ENCODE measurements at regions not wholly inside any gene's neighbourhood (a gene's known extent, or its start where the extent isn't known, plus 50 kb on each side); places are given as distances from the start of the nearest gene placed in this dataset.

GRCh38 chr9:90303655-90304054 is 339.0 kb downstream of the DIRAS2 start:
- no peak overlapping the region for H2BK15ac ChIP-seq (ENCODE audit: low read length)
- no peaks in the 10 kb centered on the region for H3K9me3 ChIP-seq (ENCODE audit: insufficient read depth in 2 of 2, low read depth in 1 of 2, low read length in 1 of 2)
- H2BK5ac ChIP-seq (ENCODE audit: low read depth, low read length): no peak overlapping the region
- no peaks in the 10 kb centered on the region for H3K79me2 ChIP-seq (ENCODE audit: control insufficient read depth in 1 of 2, insufficient read depth in 2 of 2, low read length in 2 of 2)
- H3K79me1 ChIP-seq (ENCODE audit: low read depth, low read length): no peaks in the 10 kb centered on the region
- no peak overlapping the region for H2BK20ac ChIP-seq (ENCODE audit: low read length)
- ChIA-PET CTCF (ENCODE audit: partially characterized antibody) (interaction anchor here (1.1 to 1.3 kb wide), 2 partner anchors 9 to 422 kb away, joined by 3 to 8 read pairs; no protein-coding TSS in a partner anchor), POLR2A (ENCODE audit: partially characterized antibody) (no interaction called here)
- H3K14ac ChIP-seq (ENCODE audit: insufficient read length): no peak overlapping the region
- no peak overlapping the region for H3K4me2 ChIP-seq (ENCODE audit: insufficient read depth in 1 of 2, low read depth in 2 of 2, low read length in 2 of 2)
- H3K18ac ChIP-seq (ENCODE audit: extremely low read depth, low read length): no peak overlapping the region
- H4K20me1 ChIP-seq (replicated peaks in 1 of 2; ENCODE audit: control insufficient read depth in 1 of 2, insufficient read depth in 2 of 2, low read length in 2 of 2): no peaks in the 10 kb centered on the region
- H3K4ac ChIP-seq (replicated peaks; ENCODE audit: insufficient read length, low read depth, low read length): no peak overlapping the region
- H3K23me2 ChIP-seq (ENCODE audit: low read depth, low read length): no peaks in the 10 kb centered on the region
- no peak overlapping the region for H3K56ac ChIP-seq (replicated peaks; ENCODE audit: insufficient read length, low read depth, low read length)
- no peak overlapping the region for H3K27ac ChIP-seq (ENCODE audit: low read depth, low read length)
- H2BK120ac ChIP-seq (replicated peaks; ENCODE audit: low read depth, low read length): no peak overlapping the region
- H3K4me1 ChIP-seq (replicated peaks in 1 of 4; ENCODE audit: control insufficient read depth in 3 of 4, insufficient read depth in 4 of 4, low read length in 3 of 4): peaks cover 0 to 2% (median 0%) of the 10 kb centered on the region in 4 experiments; a peak in 1 of 7 replicates
- no peaks in the 10 kb centered on the region for H3K27me3 ChIP-seq (replicated peaks in 1 of 4; ENCODE audit: control insufficient read depth in 3 of 4, extremely low read depth in 1 of 4, insufficient read depth in 3 of 4, low read length in 3 of 4)
- H3K36me3 ChIP-seq (ENCODE audit: control insufficient read depth in 2 of 4, insufficient read depth in 4 of 4, low read length in 3 of 4): no peaks in the 10 kb centered on the region
- no peak overlapping the region for H4K91ac ChIP-seq (replicated peaks; ENCODE audit: insufficient read length, low read length)
- DNase-seq (ENCODE audit: low read depth in 1 of 2, low spot score in 2 of 2) (no peak), FAIRE-seq (no peak)
- no peak overlapping the region for H2AFZ ChIP-seq (ENCODE audit: low read length)
- H2AK5ac ChIP-seq (ENCODE audit: low read depth, low read length): no peak overlapping the region
- WGBS, 2 experiments (ENCODE audit: extremely low coverage in 1 of 2, insufficient coverage in 1 of 2, insufficient read length in 1 of 2, insufficient replicate concordance in 2 of 2, low coverage in 1 of 2, low lambda C conversion rate in 2 of 2, missing lambda C conversion rate in 1 of 2): 94% methylated on average over 4 of the region's 4 CpGs; no CpG with 5 or more reads in 1 of the 2 experiments
- H3K23ac ChIP-seq (ENCODE audit: insufficient read length): no peak overlapping the region
- no peak overlapping the region for H4K5ac ChIP-seq (ENCODE audit: insufficient read length, low read depth, low read length)
- no peak overlapping the region for H3K4me3 ChIP-seq (ENCODE audit: extremely low read depth in 1 of 4, insufficient read depth in 2 of 4, low read depth in 3 of 4, low read length in 4 of 4)
- H2BK12ac ChIP-seq (ENCODE audit: low read depth, low read length): no peak overlapping the region
- no peak overlapping the region for H3K9ac ChIP-seq (replicated peaks in 1 of 4; ENCODE audit: extremely low read depth in 1 of 4, low read depth in 3 of 4, low read length in 3 of 4)
- no peak overlapping the region for H4K8ac ChIP-seq (ENCODE audit: extremely low read depth, insufficient read depth, low read length)
- TF ChIP-seq MAFK (IDR thresholded peaks at IDR 0.05; ENCODE audit: low read depth, low read length) (no peak), CTCF (IDR thresholded peaks at IDR 0.05; ENCODE audit: control extremely low read depth in 1 of 3, insufficient read depth in 1 of 3, low read depth in 1 of 3, low read length in 3 of 3) (no peak), POU5F1 (IDR thresholded peaks at IDR 0.05; ENCODE audit: low read depth, low read length) (no peak), RBBP5 (IDR thresholded peaks at IDR 0.05; ENCODE audit: borderline replicate concordance, low read depth, low read length) (no peak), NRF1 (IDR thresholded peaks at IDR 0.05; ENCODE audit: low read depth, low read length) (no peak), SIRT6 (IDR thresholded peaks at IDR 0.05; ENCODE audit: low read length) (no peak), SIN3A (conservative IDR thresholded peaks at IDR 0.05 in 1 of 2, IDR thresholded peaks at IDR 0.05 in 1 of 2; ENCODE audit: low read depth in 1 of 2, low read length in 2 of 2) (no peak), E2F6 (IDR thresholded peaks at IDR 0.05) (no peak), MAX (IDR thresholded peaks at IDR 0.05) (no peak), TAF1 (IDR thresholded peaks at IDR 0.05; ENCODE audit: low read depth, low read length) (no peak), EZH2 (IDR thresholded peaks at IDR 0.05; ENCODE audit: low read depth, low read length, severe bottlenecking) (no peak)

All from H1 (cell line).